Heart right ventricle (tissue), 16 donors: ENCODE measurements at regions not wholly inside any gene's neighbourhood (a gene's known extent, or its start where the extent isn't known, plus 50 kb on each side); places are given as distances from the start of the nearest gene placed in this dataset.

Source experiments
- ATAC-seq, 8 donors: fragments of 200-7000 bp; cut with Tn5 transposase; one replicate each; pipeline ENCODE4 v1.9.1; 2020; ENCODE audit warnings: mild to moderate bottlenecking in 8 of 8, moderate library complexity in 8 of 8, moderate number of reproducible peaks in 1 of 8
- DNase-seq, 2 donors: peaks; one replicate each; pipeline ENCODE4 v3.0.0-alpha.2; 2020
- H3K27ac ChIP-seq, 10 donors: fragments of 200-600 bp; sonication (generic) in 2 of 10; one replicate each; pipeline versions ENCODE4 v1.5.0 to v1.8.0; 2020 to 2022; ENCODE audit warnings: mild to moderate bottlenecking in 3 of 10
- H3K27me3 ChIP-seq, 7 donors: fragments of 200-600 bp; one replicate each; pipeline ENCODE4 v1.8.0; 2021 to 2022; ENCODE audit warnings: mild to moderate bottlenecking in 2 of 7
- H3K36me3 ChIP-seq, 9 donors: fragments of 200-600 bp; sonication (generic) in 1 of 9; one replicate each; pipeline versions ENCODE4 v1.5.0 to v1.8.0; 2020 to 2022; ENCODE audit warnings: mild to moderate bottlenecking in 2 of 9
- H3K4me1 ChIP-seq, 9 donors: fragments of 200-600 bp; sonication (generic) in 1 of 9; one replicate each; pipeline versions ENCODE4 v1.5.0 to v1.8.0; 2020 to 2022; ENCODE audit warnings: mild to moderate bottlenecking in 4 of 9
- H3K4me3 ChIP-seq, 10 donors: fragments of 200-600 bp; sonication (generic) in 2 of 10; one replicate each; pipeline versions ENCODE4 v1.5.0 to v1.8.0; 2020 to 2022; ENCODE audit warnings: mild to moderate bottlenecking in 7 of 10, moderate library complexity in 2 of 10
- H3K9me3 ChIP-seq, 11 donors: fragments of 200-600 bp in 10 of 11; sonication (generic) in 2 of 11; one replicate each; pipeline versions ENCODE4 v1.5.0 to v1.8.0; 2013 to 2022; ENCODE audit warnings: mild to moderate bottlenecking in 2 of 11, control low read depth in 1 of 11, moderate library complexity in 1 of 11
- CTCF ChIP-seq, 9 donors: fragments of 200-600 bp; sonication (generic) in 2 of 9; IDR thresholded peaks; one replicate each; pipeline versions ENCODE4 v1.5.0 to v1.8.0; 2021 to 2022; ENCODE audit warnings: antibody characterized with exemption in 9 of 9, mild to moderate bottlenecking in 5 of 9, moderate library complexity in 1 of 9
- WGBS, 2 donors: extraction: QIAGEN DNeasy Blood & Tissue Kit; methylation state at CpG; one replicate each; pipeline ENCODE4 v1.1.7; 2013; ENCODE audit warnings: inconsistent platforms in 1 of 2; 5-methylcytosine and 5-hydroxymethylcytosine counted together
- intact Hi-C, 10 donors: fragments of 100-400 bp; cut with DNase I; formaldehyde crosslinking; loops; one replicate each; pipeline versions ENCODE4 v1.11.1 to v1.14.2; 2022
- donor health status: Arrhythmogenic right ventricular cardiomyopathy.
- donor health status: ischemic (EF 13 %, LVEDD 7.1; RV severe dilation, severe dysfunction).
- donor health status: healthy with polysubstance abuse.
- donor health status: DM: no; HTN: yes; CAD: no.
- donor health status: DM: no; HTN: no; CAD: no.
- donor health status: ischemic (EF 25% LVEDD 6.9; RV normal size, moderate dysfunction).
- donor health status: ischemic (EF 25% LVEDD 5.7; RV mildly dilated, moderate dysfunction).
- donor health status: healthy.
- donor health status: DM: yes; HTN: yes; CAD: no.
- donor health status: Ischemic cardiomyopathy.
- donor health status: ischemic (EF 35%, LVEDD 5.7; RV mildly dilated, moderate dysfunction).
- donor health status: nonischemic (EF 11% LVEDD 7.7; RV severe dilation, severe dysfunction).
- donor health status: DM: yes; HTN: yes; CAD: no.
- donor health status: PGD.
- donor health status: ischemic (EF 29% LVEDD 5.4; RV normal size, mild dysfunction).
- donor health status: nonischemic (EF 23%, LVEDD 6.1; RV moderate dilation, normal function).

- Histone ChIP-seq H3K4me1 (no peaks in the 10 kb centered on the region), H3K27me3 (peaks cover 0 to 7% (median 0%) of the 10 kb centered on the region in 7 donors), H3K27ac (no peak overlapping the region), H3K9me3 (no peaks in the 10 kb centered on the region), H3K36me3 (no peaks in the 10 kb centered on the region), H3K4me3 (no peak overlapping the region)
- intact Hi-C loops: loop anchor here in 7 of 10 donors (5.0 to 10.0 kb wide), 6 partner anchors 115 to 665 kb away; no protein-coding TSS in a partner anchor
- no peak for ATAC-seq
- DNase-seq: no peak
- WGBS, 2 donors: 56 to 70% methylated on average over 3 of the region's 3 CpGs
- no peak for TF ChIP-seq CTCF (IDR thresholded peaks at IDR 0.05)
Measured at GRCh38 chr1:240029418-240029817, 62.3 kb upstream of the FMN2 start.

GRCh38 chr1:240030236-240030635 is 61.4 kb upstream of the FMN2 start:
- Histone ChIP-seq H3K36me3 (no peaks in the 10 kb centered on the region), H3K27me3 (peaks cover 0 to 7% (median 0%) of the 10 kb centered on the region in 7 donors), H3K27ac (no peak overlapping the region), H3K4me3 (no peak overlapping the region), H3K9me3 (no peaks in the 10 kb centered on the region), H3K4me1 (no peaks in the 10 kb centered on the region)
- intact Hi-C loops: no loop called here
- WGBS, 2 donors: 74% methylated on average over 5 of the region's 5 CpGs
- no peak for TF ChIP-seq CTCF (IDR thresholded peaks at IDR 0.05)
- ATAC-seq (no peak), DNase-seq (no peak)

- TF ChIP-seq CTCF (IDR thresholded peaks at IDR 0.05): no peak
- ATAC-seq (no peak), DNase-seq (no peak)
- Histone ChIP-seq H3K36me3 (no peaks in the 10 kb centered on the region), H3K27me3 (peaks cover 0 to 7% (median 0%) of the 10 kb centered on the region in 7 donors), H3K4me1 (no peaks in the 10 kb centered on the region), H3K27ac (no peak overlapping the region), H3K4me3 (no peak overlapping the region), H3K9me3 (no peaks in the 10 kb centered on the region)
- 72 to 74% methylated on average over 5 of the region's 5 CpGs for WGBS, 2 donors
- intact Hi-C loops: no loop called here
Measured at GRCh38 chr1:240031009-240031408, 60.7 kb upstream of the FMN2 start.

GRCh38 chr1:240031414-240031813 is 60.3 kb upstream of the FMN2 start:
- WGBS, 2 donors: 79 to 80% methylated on average over 3 of the region's 3 CpGs
- no peaks in the 10 kb centered on the region for H3K36me3 ChIP-seq
- intact Hi-C loops: no loop called here
- no peak overlapping the region for H3K4me3 ChIP-seq
- no peak for ATAC-seq
- no peak for TF ChIP-seq CTCF (IDR thresholded peaks at IDR 0.05)
- peaks cover 0 to 7% (median 0%) of the 10 kb centered on the region in 7 donors for H3K27me3 ChIP-seq
- no peaks in the 10 kb centered on the region for H3K9me3 ChIP-seq
- no peaks in the 10 kb centered on the region for H3K4me1 ChIP-seq
- no peak overlapping the region for H3K27ac ChIP-seq
- DNase-seq: no peak
